ENCODE measurements at regions not wholly inside any gene's neighbourhood (a gene's known extent, or its start where the extent isn't known, plus 50 kb on each side); places are given as distances from the start of the nearest gene placed in this dataset.

- Histone ChIP-seq H3K9me3 (ENCODE audit: low read depth) (no peaks in the 10 kb centered on the region), H3F3A (ENCODE audit: low read depth) (no peaks in the 10 kb centered on the region), H3K27ac (no peak overlapping the region), H3K27me3 (peaks cover 5% of the 10 kb centered on the region), H3K4me1 (no peaks in the 10 kb centered on the region), H4K20me1 (ENCODE audit: low read depth) (no peaks in the 10 kb centered on the region), H2AFZ (replicated peaks) (no peak overlapping the region), H3K79me2 (ENCODE audit: low read depth) (no peaks in the 10 kb centered on the region), H3K4me2 (no peak overlapping the region), H3K9ac (no peak overlapping the region), H3K4me3 (no peak overlapping the region), H3K36me3 (no peaks in the 10 kb centered on the region)
- Mint-ChIP-seq H3K27ac (no peak overlapping the region), H3K9me3 (no peaks in the 10 kb centered on the region), H3K27me3 (ENCODE audit: insufficient read depth, low read depth) (peaks cover 16% of the 10 kb centered on the region), H3K36me3 (no peaks in the 10 kb centered on the region), H3K4me1 (peaks cover 7% of the 10 kb centered on the region), H3K4me3 (no peak overlapping the region)
- TF ChIP-seq EZH2phosphoT487 (IDR thresholded peaks at IDR 0.05) (no peak), EZH2 (IDR thresholded peaks at IDR 0.05) (no peak)
- TF ChIP-seq, protein P1, sequence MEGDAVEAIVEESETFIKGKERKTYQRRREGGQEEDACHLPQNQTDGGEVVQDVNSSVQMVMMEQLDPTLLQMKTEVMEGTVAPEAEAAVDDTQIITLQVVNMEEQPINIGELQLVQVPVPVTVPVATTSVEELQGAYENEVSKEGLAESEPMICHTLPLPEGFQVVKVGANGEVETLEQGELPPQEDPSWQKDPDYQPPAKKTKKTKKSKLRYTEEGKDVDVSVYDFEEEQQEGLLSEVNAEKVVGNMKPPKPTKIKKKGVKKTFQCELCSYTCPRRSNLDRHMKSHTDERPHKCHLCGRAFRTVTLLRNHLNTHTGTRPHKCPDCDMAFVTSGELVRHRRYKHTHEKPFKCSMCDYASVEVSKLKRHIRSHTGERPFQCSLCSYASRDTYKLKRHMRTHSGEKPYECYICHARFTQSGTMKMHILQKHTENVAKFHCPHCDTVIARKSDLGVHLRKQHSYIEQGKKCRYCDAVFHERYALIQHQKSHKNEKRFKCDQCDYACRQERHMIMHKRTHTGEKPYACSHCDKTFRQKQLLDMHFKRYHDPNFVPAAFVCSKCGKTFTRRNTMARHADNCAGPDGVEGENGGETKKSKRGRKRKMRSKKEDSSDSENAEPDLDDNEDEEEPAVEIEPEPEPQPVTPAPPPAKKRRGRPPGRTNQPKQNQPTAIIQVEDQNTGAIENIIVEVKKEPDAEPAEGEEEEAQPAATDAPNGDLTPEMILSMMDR (IDR thresholded peaks at IDR 0.05) = no peak
- DNase-seq (ENCODE audit: low spot score) = no peak
These were observed 49.9 kb upstream of the LRPAP1 start for GRCh38 chr4:3582091-3582475.
